PC-9 (cell line): ENCODE measurements at regions not wholly inside any gene's neighbourhood (a gene's known extent, or its start where the extent isn't known, plus 50 kb on each side); places are given as distances from the start of the nearest gene placed in this dataset.

Experiments
- BruUV-seq: library from RNA; stranded (reverse); fragments of 400-500 nt; replicated peaks from 2 replicates; lab custom pipeline; 2021; lab: Mats Ljungman, UMichigan
- CTCF ChIA-PET: fragments of 300-600 bp; sonication (Branson Sonifier 250); formaldehyde crosslinking; loops from one replicate; lab custom pipeline; 2022; ENCODE audit warnings: antibody characterized with exemption; lab: Charles Lee
- POLR2A ChIA-PET: fragments of 300-600 bp; sonication (Branson Sonifier 250); formaldehyde crosslinking; loops from one replicate; lab custom pipeline; 2022; ENCODE audit warnings: antibody characterized with exemption; ENCODE audit not compliant: unreplicated experiment; lab: Charles Lee
- DNase-seq, 2 experiments: peaks; one replicate each; pipeline versions ENCODE4 v3.0.0 to v3.0.0-alpha.2; 2015 to 2022; ENCODE audit warnings: mixed read lengths in 1 of 2
- H2AFZ ChIP-seq: fragments of 200-600 bp; sonication (generic); 2 replicates; pipeline ENCODE4 v1.8.1; 2017; ENCODE audit warnings: antibody characterized with exemption
- H3F3A ChIP-seq: fragments of 200-600 bp; sonication (generic); 2 replicates; pipeline ENCODE4 v1.8.1; 2017; ENCODE audit warnings: antibody characterized with exemption, mild to moderate bottlenecking, low read depth; ENCODE audit not compliant: insufficient read depth
- H3K27ac ChIP-seq: fragments of 200-600 bp; sonication (generic); 2 replicates; pipeline ENCODE4 v1.6.1; 2016; ENCODE audit warnings: mixed run types
- H3K27me3 ChIP-seq: fragments of 200-600 bp; sonication (generic); 2 replicates; pipeline ENCODE4 v1.6.1; 2016; ENCODE audit warnings: low read depth, mixed run types; ENCODE audit not compliant: insufficient read depth
- H3K36me3 ChIP-seq: fragments of 200-600 bp; sonication (generic); 2 replicates; pipeline ENCODE4 v1.6.1; 2016; ENCODE audit warnings: low read depth, mixed run types
- H3K4me1 ChIP-seq: fragments of 200-600 bp; sonication (generic); replicated peaks from 2 replicates; pipeline ENCODE4 v1.6.1; 2016; ENCODE audit warnings: mixed run types; ENCODE audit not compliant: insufficient read depth
- H3K4me2 ChIP-seq: fragments of 200-600 bp; sonication (generic); 2 replicates; pipeline ENCODE4 v1.6.1; 2017; ENCODE audit warnings: mixed run types
- H3K4me3 ChIP-seq: fragments of 200-600 bp; sonication (generic); 2 replicates; pipeline ENCODE4 v1.6.1; 2016; ENCODE audit warnings: mixed run types
- H3K79me2 ChIP-seq: fragments of 200-600 bp; sonication (generic); 2 replicates; pipeline ENCODE4 v1.6.1; 2017; ENCODE audit warnings: low read depth, mixed run types
- H3K9me2 ChIP-seq: fragments of 200-600 bp; sonication (generic); 2 replicates; pipeline ENCODE4 v1.8.1; 2017; ENCODE audit warnings: mild to moderate bottlenecking; ENCODE audit not compliant: insufficient read depth
- H3K9me3 ChIP-seq: fragments of 200-600 bp; sonication (generic); 2 replicates; pipeline ENCODE4 v1.8.1; 2016; ENCODE audit warnings: low read depth; ENCODE audit not compliant: insufficient read depth
- H4K20me1 ChIP-seq: fragments of 200-600 bp; sonication (generic); 2 replicates; pipeline ENCODE4 v1.8.1; 2017; ENCODE audit not compliant: insufficient read depth
- EZH2 ChIP-seq: fragments of 200-600 bp; sonication (generic); IDR thresholded peaks from 2 replicates; pipeline ENCODE4 v1.8.0; 2017; ENCODE audit warnings: antibody characterized with exemption, low read depth
- intact Hi-C: fragments of 100-400 bp; cut with micrococcal nuclease; formaldehyde crosslinking; loops from one replicate; pipeline ENCODE4 v1.10.0; 2022; ENCODE audit not compliant: unreplicated experiment
- TF ChIP-seq, protein P1 (sequence below): fragments of 200-600 bp; sonication (generic); conservative IDR thresholded peaks from 2 replicates; pipeline ENCODE4 v1.6.1; 2017; ENCODE audit warnings: mixed run types, antibody characterized with exemption, mild to moderate bottlenecking, moderate library complexity

GRCh38 chr10:84700668-84701369 lies 372.4 kb downstream of the CCSER2 start:
- ChIA-PET CTCF (no interaction called here), POLR2A (no interaction called here)
- BruUV-seq, result no TSS peak
- intact Hi-C loops, result no loop called here
- TF ChIP-seq EZH2, result no peak
- Histone ChIP-seq H4K20me1 (no peaks in the 10 kb centered on the region), H3K36me3 (no peaks in the 10 kb centered on the region), H3K27ac (no peak overlapping the region), H3K4me3 (no peak overlapping the region), H3K9me2 (no peaks in the 10 kb centered on the region), H3K9me3 (no peaks in the 10 kb centered on the region), H2AFZ (no peak overlapping the region), H3F3A (no peaks in the 10 kb centered on the region), H3K27me3 (no peaks in the 10 kb centered on the region; the same call in 1 of the 2 replicates), H3K79me2 (no peaks in the 10 kb centered on the region), H3K4me2 (no peak overlapping the region), H3K4me1 (no peaks in the 10 kb centered on the region)
- DNase-seq, result no peak

GRCh38 chr10:84701370-84701720 lies 373.0 kb downstream of the CCSER2 start:
- intact Hi-C loops, result no loop called here
- CTCF ChIA-PET, result no interaction called here
- Histone ChIP-seq H3K27me3 (no peaks in the 10 kb centered on the region), H3K9me3 (no peaks in the 10 kb centered on the region), H2AFZ (no peak overlapping the region), H3K79me2 (no peaks in the 10 kb centered on the region), H3K4me1 (no peaks in the 10 kb centered on the region), H3K9me2 (no peaks in the 10 kb centered on the region), H3F3A (no peaks in the 10 kb centered on the region), H3K36me3 (no peaks in the 10 kb centered on the region), H3K27ac (no peak overlapping the region), H3K4me2 (no peak overlapping the region), H3K4me3 (no peak overlapping the region), H4K20me1 (no peaks in the 10 kb centered on the region)
- DNase-seq, result no peak
- TF ChIP-seq, protein P1, sequence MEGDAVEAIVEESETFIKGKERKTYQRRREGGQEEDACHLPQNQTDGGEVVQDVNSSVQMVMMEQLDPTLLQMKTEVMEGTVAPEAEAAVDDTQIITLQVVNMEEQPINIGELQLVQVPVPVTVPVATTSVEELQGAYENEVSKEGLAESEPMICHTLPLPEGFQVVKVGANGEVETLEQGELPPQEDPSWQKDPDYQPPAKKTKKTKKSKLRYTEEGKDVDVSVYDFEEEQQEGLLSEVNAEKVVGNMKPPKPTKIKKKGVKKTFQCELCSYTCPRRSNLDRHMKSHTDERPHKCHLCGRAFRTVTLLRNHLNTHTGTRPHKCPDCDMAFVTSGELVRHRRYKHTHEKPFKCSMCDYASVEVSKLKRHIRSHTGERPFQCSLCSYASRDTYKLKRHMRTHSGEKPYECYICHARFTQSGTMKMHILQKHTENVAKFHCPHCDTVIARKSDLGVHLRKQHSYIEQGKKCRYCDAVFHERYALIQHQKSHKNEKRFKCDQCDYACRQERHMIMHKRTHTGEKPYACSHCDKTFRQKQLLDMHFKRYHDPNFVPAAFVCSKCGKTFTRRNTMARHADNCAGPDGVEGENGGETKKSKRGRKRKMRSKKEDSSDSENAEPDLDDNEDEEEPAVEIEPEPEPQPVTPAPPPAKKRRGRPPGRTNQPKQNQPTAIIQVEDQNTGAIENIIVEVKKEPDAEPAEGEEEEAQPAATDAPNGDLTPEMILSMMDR, result no peak
- TF ChIP-seq EZH2, result no peak
- POLR2A ChIA-PET, result no interaction called here
- BruUV-seq, result no TSS peak

DNA sequence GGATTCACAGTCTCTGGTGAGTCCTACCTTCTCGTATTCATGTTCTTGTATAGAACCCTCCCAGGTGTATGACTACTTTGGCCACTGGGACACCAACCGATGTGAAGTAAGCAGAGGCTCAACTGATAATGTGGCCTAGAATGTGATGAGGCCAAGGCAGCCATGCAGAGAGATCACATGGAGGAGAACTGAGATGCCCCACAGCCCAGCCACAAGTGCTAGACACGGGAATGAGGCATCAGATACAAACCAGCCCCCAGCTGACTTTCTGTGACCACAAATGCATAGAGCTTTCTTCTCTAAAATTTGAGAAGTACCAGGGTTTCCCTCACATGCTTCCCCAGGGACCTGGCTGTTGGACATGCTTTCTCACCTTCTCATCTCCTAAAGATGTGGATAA lies 375.7 kb downstream of the CCSER2 start:
- no peaks in the 10 kb centered on the region for H3K9me3 ChIP-seq
- ChIA-PET CTCF (no interaction called here), POLR2A (no interaction called here)
- TF ChIP-seq EZH2, result no peak
- TF ChIP-seq, protein P1, result no peak
- DNase-seq, result no peak
- H3K27me3 ChIP-seq, result no peaks in the 10 kb centered on the region
- H3K4me1 ChIP-seq, result no peaks in the 10 kb centered on the region
- H3K79me2 ChIP-seq, result no peaks in the 10 kb centered on the region
- no peak overlapping the region for H3K4me2 ChIP-seq
- no peak overlapping the region for H2AFZ ChIP-seq
- no peaks in the 10 kb centered on the region for H3K36me3 ChIP-seq
- no peaks in the 10 kb centered on the region for H4K20me1 ChIP-seq
- no peak overlapping the region for H3K4me3 ChIP-seq
- no TSS peak for BruUV-seq
- intact Hi-C loops, result no loop called here
- no peaks in the 10 kb centered on the region for H3K9me2 ChIP-seq
- H3K27ac ChIP-seq, result no peak overlapping the region
- no peaks in the 10 kb centered on the region for H3F3A ChIP-seq

- no peaks in the 10 kb centered on the region for H3K9me2 ChIP-seq
- H4K20me1 ChIP-seq, result no peaks in the 10 kb centered on the region
- H3K4me3 ChIP-seq, result no peak overlapping the region
- intact Hi-C loops, result no loop called here
- no peak overlapping the region for H2AFZ ChIP-seq
- no peaks in the 10 kb centered on the region for H3K79me2 ChIP-seq
- H3K36me3 ChIP-seq, result no peaks in the 10 kb centered on the region
- H3K9me3 ChIP-seq, result no peaks in the 10 kb centered on the region
- no peak overlapping the region for H3K4me2 ChIP-seq
- CTCF ChIA-PET, result no interaction called here
- no peak for DNase-seq
- no TSS peak for BruUV-seq
- H3K27me3 ChIP-seq, result no peaks in the 10 kb centered on the region; the same call in 1 of the 2 replicates
- TF ChIP-seq, protein P1, result no peak
- TF ChIP-seq EZH2, result no peak
- H3K27ac ChIP-seq, result no peak overlapping the region
- POLR2A ChIA-PET, result no interaction called here
- H3K4me1 ChIP-seq, result no peaks in the 10 kb centered on the region
- no peaks in the 10 kb centered on the region for H3F3A ChIP-seq
Observed at GRCh38 chr10:84706431-84706830, 378.0 kb downstream of the CCSER2 start.
